ENCODE measurements at regions not wholly inside any gene's neighbourhood (a gene's known extent, or its start where the extent isn't known, plus 50 kb on each side); places are given as distances from the start of the nearest gene placed in this dataset.

GRCh38 chr14:98244162-98244948 is 1027.6 kb downstream of the BCL11B start:
- H3K4me1 ChIP-seq = peaks cover 0 to 4% (median 0%) of the 10 kb centered on the region in 4 donors
- H3K27ac ChIP-seq = no peak overlapping the region
- H3K9me3 ChIP-seq = no peaks in the 10 kb centered on the region
- no peaks in the 10 kb centered on the region for H3K36me3 ChIP-seq
- DNase-seq (ENCODE audit: low spot score in 2 of 2) = no peak
- no peak overlapping the region for H3K4me3 ChIP-seq
- WGBS, 2 donors = 65 to 71% methylated on average over 12 of the region's 12 CpGs
- TF ChIP-seq CTCF (IDR thresholded peaks at IDR 0.05) (no peak), POLR2A (IDR thresholded peaks at IDR 0.05) (no peak), EP300 (IDR thresholded peaks at IDR 0.05) (no peak)
- no peaks in the 10 kb centered on the region for H3K27me3 ChIP-seq

- Histone ChIP-seq H3K9me3 (no peaks in the 10 kb centered on the region), H3K27ac (no peak overlapping the region)
- no peak for DNase-seq (ENCODE audit: low spot score in 2 of 2)
Measured at GRCh38 chr14:98244966-98245569, 1026.9 kb downstream of the BCL11B start.

GRCh38 chr14:98249057-98249456 is 1022.9 kb downstream of the BCL11B start:
- no peaks in the 10 kb centered on the region for H3K27me3 ChIP-seq
- H3K4me3 ChIP-seq = no peak overlapping the region
- WGBS, 2 donors = 86% methylated on average over 6 of the region's 6 CpGs
- no peaks in the 10 kb centered on the region for H3K36me3 ChIP-seq
- H3K9me3 ChIP-seq = no peaks in the 10 kb centered on the region
- TF ChIP-seq CTCF (IDR thresholded peaks at IDR 0.05) (no peak), POLR2A (IDR thresholded peaks at IDR 0.05) (no peak), EP300 (IDR thresholded peaks at IDR 0.05) (no peak)
- H3K27ac ChIP-seq = no peak overlapping the region
- DNase-seq (ENCODE audit: low spot score in 2 of 2) = no peak
- peaks cover 0 to 4% (median 0%) of the 10 kb centered on the region in 4 donors for H3K4me1 ChIP-seq

More at GRCh38 chr14:98244966-98245569, 1026.9 kb downstream of the BCL11B start:
- H3K36me3 ChIP-seq = no peaks in the 10 kb centered on the region
- no peak for TF ChIP-seq CTCF (IDR thresholded peaks at IDR 0.05)
- no peak for TF ChIP-seq POLR2A (IDR thresholded peaks at IDR 0.05)
- TF ChIP-seq EP300 (IDR thresholded peaks at IDR 0.05) = no peak
- H3K4me1 ChIP-seq = peaks cover 0 to 4% (median 0%) of the 10 kb centered on the region in 4 donors
- H3K4me3 ChIP-seq = no peak overlapping the region
- H3K27me3 ChIP-seq = no peaks in the 10 kb centered on the region
- 67 to 71% methylated on average over 7 of the region's 7 CpGs for WGBS, 2 donors

GRCh38 chr14:98249476-98249875 is 1022.5 kb downstream of the BCL11B start:
- Histone ChIP-seq H3K27ac (no peak overlapping the region), H3K4me1 (peaks cover 0 to under 1% (median 0%) of the 10 kb centered on the region in 4 donors), H3K36me3 (no peaks in the 10 kb centered on the region), H3K27me3 (no peaks in the 10 kb centered on the region), H3K9me3 (no peaks in the 10 kb centered on the region), H3K4me3 (no peak overlapping the region)
- TF ChIP-seq EP300 (IDR thresholded peaks at IDR 0.05) (no peak), CTCF (IDR thresholded peaks at IDR 0.05) (no peak), POLR2A (IDR thresholded peaks at IDR 0.05) (no peak)
- WGBS, 2 donors = 55 to 69% methylated on average over 2 of the region's 2 CpGs
- no peak for DNase-seq (ENCODE audit: low spot score in 2 of 2)

- WGBS, 2 donors = 13 to 22% methylated on average over 1 of the region's 1 CpG
- TF ChIP-seq EP300 (IDR thresholded peaks at IDR 0.05) = no peak
- no peak for TF ChIP-seq CTCF (IDR thresholded peaks at IDR 0.05)
- TF ChIP-seq POLR2A (IDR thresholded peaks at IDR 0.05) = no peak
- Histone ChIP-seq H3K36me3 (no peaks in the 10 kb centered on the region), H3K4me3 (no peak overlapping the region), H3K9me3 (no peaks in the 10 kb centered on the region), H3K27me3 (no peaks in the 10 kb centered on the region), H3K4me1 (no peaks in the 10 kb centered on the region), H3K27ac (no peak overlapping the region)
- no peak for DNase-seq (ENCODE audit: low spot score in 2 of 2)
Measured at GRCh38 chr14:98252820-98253219, 1019.2 kb downstream of the BCL11B start.
